Naive thymus-derived CD4-positive, alpha-beta T cell (primary cell): ENCODE measurements at regions not wholly inside any gene's neighbourhood (a gene's known extent, or its start where the extent isn't known, plus 50 kb on each side); places are given as distances from the start of the nearest gene placed in this dataset.

Experiments used
- ATAC-seq: fragments of 150-1000 bp; cut with Tn5 transposase; 2 replicates; pipeline ENCODE4 v1.10.0; 2021; ENCODE audit warnings: mild to moderate bottlenecking, moderate library complexity
- CTCF ChIA-PET: fragments of 350-600 bp; sonication (Branson Sonifier 250); formaldehyde crosslinking; loops from one replicate; lab custom pipeline; 2021; ENCODE audit warnings: antibody characterized with exemption; lab: Charles Lee
- POLR2A ChIA-PET: fragments of 350-600 bp; sonication (Branson Sonifier 250); formaldehyde crosslinking; loops from one replicate; lab custom pipeline; 2021; ENCODE audit warnings: antibody characterized with exemption, inconsistent platforms; lab: Charles Lee
- DNase-seq, 9 donors: peaks; one replicate each; pipeline versions ENCODE4 v3.0.0 to v3.0.0-alpha.2; 2020 to 2022; ENCODE audit warnings: mixed read lengths in 1 of 9
- H3K27ac ChIP-seq: one replicate; pipeline ENCODE4 v1.7.0; 2013; ENCODE audit warnings: mild to moderate bottlenecking, low read depth, low read length, moderate library complexity
- H3K27me3 ChIP-seq, 2 donors: one replicate each; pipeline ENCODE4 v1.7.0; 2013; ENCODE audit warnings: low read length in 2 of 2, mild to moderate bottlenecking in 2 of 2, moderate library complexity in 2 of 2; ENCODE audit not compliant: control insufficient read depth in 2 of 2, insufficient read depth in 2 of 2
- H3K36me3 ChIP-seq, 3 experiments: 1 replicate in 2 of 3; 2 replicates in 1 of 3; pipeline ENCODE4 v1.7.0; 2013; ENCODE audit warnings: low read length in 3 of 3, mild to moderate bottlenecking in 3 of 3, moderate library complexity in 1 of 3; ENCODE audit not compliant: insufficient read depth in 3 of 3, control insufficient read depth in 2 of 3
- H3K4me1 ChIP-seq, 2 donors: one replicate each; pipeline ENCODE4 v1.7.0; 2013; ENCODE audit warnings: low read length in 2 of 2, mild to moderate bottlenecking in 2 of 2, moderate library complexity in 1 of 2; ENCODE audit not compliant: control insufficient read depth in 2 of 2, insufficient read depth in 2 of 2
- H3K4me3 ChIP-seq: 2 replicates; pipeline ENCODE4 v1.7.0; 2013; ENCODE audit warnings: mild to moderate bottlenecking, low read length
- H3K9me3 ChIP-seq, 3 experiments: 1 replicate in 2 of 3; 2 replicates in 1 of 3; pipeline ENCODE4 v1.7.0; 2013; ENCODE audit warnings: low read length in 3 of 3; ENCODE audit not compliant: control insufficient read depth in 2 of 3
- H3K27ac Mint-ChIP-seq, 9 donors: one replicate each; pipeline ENCODE4 v1.8.0; 2020 to 2022; ENCODE audit warnings: mixed read lengths in 9 of 9, mild to moderate bottlenecking in 8 of 9, moderate library complexity in 5 of 9, inconsistent platforms in 2 of 9
- H3K27me3 Mint-ChIP-seq, 5 donors: one replicate each; pipeline ENCODE4 v1.8.0; 2021 to 2022; ENCODE audit warnings: mixed read lengths in 5 of 5, mild to moderate bottlenecking in 1 of 5
- H3K36me3 Mint-ChIP-seq, 5 donors: one replicate each; pipeline ENCODE4 v1.8.0; 2020 to 2022; ENCODE audit warnings: mixed read lengths in 5 of 5, mild to moderate bottlenecking in 3 of 5, inconsistent platforms in 1 of 5
- H3K4me1 Mint-ChIP-seq, 7 donors: one replicate each; pipeline ENCODE4 v1.8.0; 2020 to 2022; ENCODE audit warnings: mixed read lengths in 7 of 7, mild to moderate bottlenecking in 3 of 7, inconsistent platforms in 1 of 7
- H3K4me3 Mint-ChIP-seq, 10 donors: one replicate each; pipeline ENCODE4 v1.8.0; 2020 to 2022; ENCODE audit warnings: mild to moderate bottlenecking in 10 of 10, mixed read lengths in 10 of 10, moderate library complexity in 6 of 10, inconsistent platforms in 2 of 10
- H3K9me3 Mint-ChIP-seq, 11 donors: one replicate each; pipeline ENCODE4 v1.8.0; 2020 to 2022; ENCODE audit warnings: mixed read lengths in 11 of 11, mild to moderate bottlenecking in 4 of 11, inconsistent platforms in 1 of 11, moderate library complexity in 1 of 11
- intact Hi-C, 2 donors: fragments of 100-400 bp; cut with micrococcal nuclease; formaldehyde crosslinking; loops; one replicate each; pipeline ENCODE4 v1.15.1; 2023

GRCh38 chr10:6748981-6749635 lies 169.0 kb upstream of the PRKCQ start:
- Histone ChIP-seq H3K9me3 (no peaks in the 10 kb centered on the region), H3K27ac (no peak overlapping the region), H3K4me3 (no peak overlapping the region), H3K27me3 (no peaks in the 10 kb centered on the region), H3K4me1 (no peaks in the 10 kb centered on the region), H3K36me3 (no peaks in the 10 kb centered on the region)
- DNase-seq (no peak), ATAC-seq (no peak)
- Mint-ChIP-seq H3K36me3 (peaks cover 0 to 4% (median 0%) of the 10 kb centered on the region in 5 donors), H3K4me1 (no peaks in the 10 kb centered on the region), H3K4me3 (no peak overlapping the region), H3K9me3 (peaks cover 0 to 12% (median 3%) of the 10 kb centered on the region in 11 donors), H3K27me3 (peaks cover 14 to 26% (median 18%) of the 10 kb centered on the region in 5 donors), H3K27ac (no peak overlapping the region)
- intact Hi-C loops = no loop called here
- POLR2A ChIA-PET = no interaction called here
- CTCF ChIA-PET = interaction anchor here (0.5 kb wide), 1 partner anchor 706 kb away, joined by 3 read pairs; no protein-coding TSS in a partner anchor

DNA sequence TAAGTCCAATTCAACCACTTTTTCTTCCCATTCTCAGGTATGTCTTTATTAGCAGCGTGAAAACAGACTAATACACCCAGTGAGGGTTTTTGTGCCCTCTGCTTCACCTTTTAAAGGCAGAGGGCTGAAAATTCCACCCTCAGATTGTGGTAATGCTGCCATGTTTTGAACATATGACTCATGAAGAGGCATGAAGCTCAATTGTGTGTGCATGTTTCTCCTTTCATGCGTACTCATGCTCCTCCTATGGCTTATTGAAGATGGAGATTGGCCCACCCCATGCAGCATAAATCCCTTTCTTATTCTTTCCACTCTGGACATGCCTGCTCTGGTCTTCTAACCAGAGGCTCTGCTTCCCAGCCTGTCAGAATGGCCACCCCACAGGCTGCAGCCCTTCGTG lies 168.0 kb upstream of the PRKCQ start:
- POLR2A ChIA-PET = no interaction called here

GRCh38 chr10:6746782-6747181 lies 166.7 kb upstream of the PRKCQ start:
- Histone ChIP-seq H3K36me3 (no peaks in the 10 kb centered on the region), H3K27ac (no peak overlapping the region), H3K27me3 (no peaks in the 10 kb centered on the region), H3K9me3 (no peaks in the 10 kb centered on the region), H3K4me1 (no peaks in the 10 kb centered on the region), H3K4me3 (no peak overlapping the region)
- DNase-seq = no peak
- H3K27me3 Mint-ChIP-seq = peaks cover 8 to 19% (median 16%) of the 10 kb centered on the region in 5 donors
- ChIA-PET POLR2A (no interaction called here), CTCF (no interaction called here)
- H3K27ac Mint-ChIP-seq = no peak overlapping the region
- H3K36me3 Mint-ChIP-seq = peaks cover 0 to 4% (median 0%) of the 10 kb centered on the region in 5 donors
- H3K4me3 Mint-ChIP-seq = no peak overlapping the region
- H3K4me1 Mint-ChIP-seq = peaks cover 0 to 2% (median 0%) of the 10 kb centered on the region in 7 donors
- peaks cover 0 to 12% (median 3%) of the 10 kb centered on the region in 11 donors for H3K9me3 Mint-ChIP-seq
- no peak for ATAC-seq
- intact Hi-C loops = no loop called here

More for the DNA sequence above, 168.0 kb upstream of the PRKCQ start:
- Histone ChIP-seq H3K36me3 (no peaks in the 10 kb centered on the region), H3K27me3 (no peaks in the 10 kb centered on the region), H3K27ac (no peak overlapping the region), H3K4me3 (no peak overlapping the region), H3K9me3 (no peaks in the 10 kb centered on the region), H3K4me1 (no peaks in the 10 kb centered on the region)
- DNase-seq (no peak), ATAC-seq (no peak)
- peaks cover 0 to 4% (median 0%) of the 10 kb centered on the region in 5 donors for H3K36me3 Mint-ChIP-seq
- H3K27me3 Mint-ChIP-seq = peaks cover 8 to 21% (median 16%) of the 10 kb centered on the region in 5 donors
- H3K27ac Mint-ChIP-seq = no peak overlapping the region
- intact Hi-C loops = no loop called here
- peaks cover 0 to 2% (median 0%) of the 10 kb centered on the region in 7 donors for H3K4me1 Mint-ChIP-seq
- H3K9me3 Mint-ChIP-seq = peaks cover 0 to 12% (median 3%) of the 10 kb centered on the region in 11 donors
- CTCF ChIA-PET = no interaction called here
- no peak overlapping the region for H3K4me3 Mint-ChIP-seq

- peaks cover 0 to 2% (median 0%) of the 10 kb centered on the region in 11 donors for H3K9me3 Mint-ChIP-seq
- ATAC-seq (no peak), DNase-seq (no peak)
- Histone ChIP-seq H3K36me3 (no peaks in the 10 kb centered on the region), H3K27me3 (peaks cover 0 to under 1% of the 10 kb centered on the region in 2 donors), H3K9me3 (no peaks in the 10 kb centered on the region), H3K27ac (no peak overlapping the region), H3K4me3 (no peak overlapping the region), H3K4me1 (no peaks in the 10 kb centered on the region)
- CTCF ChIA-PET = no interaction called here
- no peak overlapping the region for H3K4me3 Mint-ChIP-seq
- peaks cover 11 to 18% (median 13%) of the 10 kb centered on the region in 5 donors for H3K27me3 Mint-ChIP-seq
- H3K27ac Mint-ChIP-seq = no peak overlapping the region
- POLR2A ChIA-PET = no interaction called here
- H3K4me1 Mint-ChIP-seq = peaks cover 0 to 7% (median 0%) of the 10 kb centered on the region in 7 donors
- no peaks in the 10 kb centered on the region for H3K36me3 Mint-ChIP-seq
- intact Hi-C loops = no loop called here
These were observed 163.3 kb upstream of the PRKCQ start for GRCh38 chr10:6743291-6743849.

DNA sequence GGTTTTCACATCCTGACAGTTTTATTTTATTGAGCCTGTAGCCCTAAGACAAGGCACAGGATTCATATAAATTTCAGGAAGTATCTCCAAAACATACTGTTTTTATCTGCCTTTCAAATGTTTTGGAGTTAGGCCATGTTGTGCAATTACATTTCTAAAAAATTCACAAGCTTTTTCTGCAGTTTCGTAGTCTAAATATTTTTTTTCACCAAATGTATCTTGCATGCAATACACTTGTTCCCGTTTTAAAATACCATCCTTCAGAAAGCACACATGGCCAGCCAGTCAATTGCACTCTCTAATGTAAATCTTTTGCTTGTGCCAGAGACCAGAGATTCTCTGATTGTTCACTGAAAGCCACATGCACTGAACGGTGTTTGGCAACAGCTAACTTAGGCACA lies 161.5 kb upstream of the PRKCQ start:
- ChIA-PET POLR2A (no interaction called here), CTCF (no interaction called here)
- Histone ChIP-seq H3K9me3 (no peaks in the 10 kb centered on the region), H3K27ac (no peak overlapping the region), H3K36me3 (no peaks in the 10 kb centered on the region), H3K4me1 (no peaks in the 10 kb centered on the region), H3K27me3 (peaks cover 0 to 5% of the 10 kb centered on the region in 2 donors), H3K4me3 (no peak overlapping the region)
- H3K27me3 Mint-ChIP-seq = peaks cover 11 to 16% (median 13%) of the 10 kb centered on the region in 5 donors
- H3K36me3 Mint-ChIP-seq = no peaks in the 10 kb centered on the region
- H3K4me1 Mint-ChIP-seq = peaks cover 0 to 9% (median 0%) of the 10 kb centered on the region in 7 donors
- no peak overlapping the region for H3K27ac Mint-ChIP-seq
- intact Hi-C loops = no loop called here
- H3K9me3 Mint-ChIP-seq = peaks cover 0 to 2% (median 0%) of the 10 kb centered on the region in 11 donors
- H3K4me3 Mint-ChIP-seq = no peak overlapping the region
- DNase-seq (no peak), ATAC-seq (no peak)

- DNase-seq (no peak), ATAC-seq (no peak)
- Mint-ChIP-seq H3K4me1 (peaks cover 0 to 9% (median 0%) of the 10 kb centered on the region in 7 donors), H3K36me3 (no peaks in the 10 kb centered on the region), H3K27ac (no peak overlapping the region), H3K4me3 (no peak overlapping the region), H3K27me3 (peaks cover 14 to 28% (median 27%) of the 10 kb centered on the region in 5 donors), H3K9me3 (peaks cover 0 to 2% (median 0%) of the 10 kb centered on the region in 11 donors)
- Histone ChIP-seq H3K9me3 (no peaks in the 10 kb centered on the region), H3K36me3 (no peaks in the 10 kb centered on the region), H3K27ac (no peak overlapping the region), H3K4me1 (no peaks in the 10 kb centered on the region), H3K27me3 (peaks cover 0 to 5% of the 10 kb centered on the region in 2 donors), H3K4me3 (no peak overlapping the region)
- POLR2A ChIA-PET = no interaction called here
- intact Hi-C loops = no loop called here
- CTCF ChIA-PET = no interaction called here
These were observed 159.6 kb upstream of the PRKCQ start for GRCh38 chr10:6739530-6740174.
